Stomach (tissue), 4 donors: ENCODE measurements at regions not wholly inside any gene's neighbourhood (a gene's known extent, or its start where the extent isn't known, plus 50 kb on each side); places are given as distances from the start of the nearest gene placed in this dataset.

Experiments used
- EP300 ChIP-seq: sonication (generic); formaldehyde crosslinking; IDR thresholded peaks from one replicate; pipeline ENCODE4 v1.6.1; 2017; ENCODE audit warnings: antibody characterized with exemption
- POLR2A ChIP-seq, 4 donors: fragments of 450-650 bp; IDR thresholded peaks; one replicate each; pipeline ENCODE4 v1.6.1; 2016; ENCODE audit warnings: antibody characterized with exemption in 4 of 4, control low read depth in 2 of 4, mild to moderate bottlenecking in 1 of 4, moderate library complexity in 1 of 4
- POLR2AphosphoS5 ChIP-seq, 3 donors: sonication (generic); formaldehyde crosslinking; IDR thresholded peaks; one replicate each; pipeline ENCODE4 v1.6.1; 2016; ENCODE audit warnings: antibody characterized with exemption in 3 of 3
- TF ChIP-seq, protein P1 (sequence below), 7 experiments: fragments of 450-650 bp in 4 of 7; fragments of 200-600 bp in 3 of 7; sonication (generic) in 3 of 7; IDR thresholded peaks; one replicate each; pipeline ENCODE4 v1.5.1; 2016 to 2019; ENCODE audit warnings: antibody characterized with exemption in 7 of 7, control low read depth in 2 of 7, mild to moderate bottlenecking in 1 of 7

DNA sequence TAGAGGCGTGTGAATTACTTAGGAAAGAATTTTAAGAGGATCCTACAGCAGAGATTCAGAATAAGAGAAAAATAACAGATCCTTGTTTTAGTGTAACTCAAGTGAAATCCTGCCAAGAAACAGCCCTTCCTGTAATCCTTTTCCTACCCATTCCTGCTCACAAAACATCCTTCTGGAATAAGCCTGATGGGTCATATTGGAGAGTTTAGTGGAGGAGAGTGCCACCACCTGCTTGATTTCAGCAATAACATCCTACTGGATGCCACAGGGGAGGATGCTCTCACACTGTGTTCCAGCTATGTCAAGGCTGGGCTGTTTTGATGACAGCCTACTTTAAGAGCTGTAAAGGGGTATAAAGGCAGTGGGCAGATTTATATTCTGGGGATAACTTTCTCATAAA is 54.8 kb upstream of the CCDC178 start:
- no peak for TF ChIP-seq POLR2A (IDR thresholded peaks at IDR 0.05)
- TF ChIP-seq, protein P1, sequence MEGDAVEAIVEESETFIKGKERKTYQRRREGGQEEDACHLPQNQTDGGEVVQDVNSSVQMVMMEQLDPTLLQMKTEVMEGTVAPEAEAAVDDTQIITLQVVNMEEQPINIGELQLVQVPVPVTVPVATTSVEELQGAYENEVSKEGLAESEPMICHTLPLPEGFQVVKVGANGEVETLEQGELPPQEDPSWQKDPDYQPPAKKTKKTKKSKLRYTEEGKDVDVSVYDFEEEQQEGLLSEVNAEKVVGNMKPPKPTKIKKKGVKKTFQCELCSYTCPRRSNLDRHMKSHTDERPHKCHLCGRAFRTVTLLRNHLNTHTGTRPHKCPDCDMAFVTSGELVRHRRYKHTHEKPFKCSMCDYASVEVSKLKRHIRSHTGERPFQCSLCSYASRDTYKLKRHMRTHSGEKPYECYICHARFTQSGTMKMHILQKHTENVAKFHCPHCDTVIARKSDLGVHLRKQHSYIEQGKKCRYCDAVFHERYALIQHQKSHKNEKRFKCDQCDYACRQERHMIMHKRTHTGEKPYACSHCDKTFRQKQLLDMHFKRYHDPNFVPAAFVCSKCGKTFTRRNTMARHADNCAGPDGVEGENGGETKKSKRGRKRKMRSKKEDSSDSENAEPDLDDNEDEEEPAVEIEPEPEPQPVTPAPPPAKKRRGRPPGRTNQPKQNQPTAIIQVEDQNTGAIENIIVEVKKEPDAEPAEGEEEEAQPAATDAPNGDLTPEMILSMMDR (IDR thresholded peaks at IDR 0.05): peak in 3 of 7 experiments; percentile 30 to 46 (median 34)
- TF ChIP-seq POLR2AphosphoS5 (IDR thresholded peaks at IDR 0.05): no peak
- no peak for TF ChIP-seq EP300
